ENCODE measurements at regions not wholly inside any gene's neighbourhood (a gene's known extent, or its start where the extent isn't known, plus 50 kb on each side); places are given as distances from the start of the nearest gene placed in this dataset.
A peak's percentile ranks its signal among the peaks of the same experiment; 100 is the strongest.

GRCh38 chr12:33706927-33707326 is 267.3 kb upstream of the SYT10 start:
- DNase-seq (ENCODE audit: low spot score) = no peak
- Histone ChIP-seq H2AK5ac (ENCODE audit: low read depth, low read length) (no peak overlapping the region), H3K4me3 (ENCODE audit: low read length in 2 of 2) (no peak overlapping the region), H4K91ac (ENCODE audit: low read depth, low read length, poor library complexity) (no peak overlapping the region), H3K4me1 (ENCODE audit: control insufficient read depth in 2 of 2, insufficient read depth in 1 of 2, low read depth in 1 of 2, low read length in 2 of 2) (no peaks in the 10 kb centered on the region), H2AFZ (ENCODE audit: low read length) (peak overlapping the region; percentile 36), H3K18ac (ENCODE audit: low read length) (no peak overlapping the region), H3K79me1 (ENCODE audit: low read depth, low read length) (no peaks in the 10 kb centered on the region), H3K14ac (ENCODE audit: low read length) (no peak overlapping the region), H2BK5ac (ENCODE audit: low read length) (no peak overlapping the region), H2BK12ac (ENCODE audit: low read length) (no peak overlapping the region), H3K27me3 (ENCODE audit: control insufficient read depth in 3 of 3, insufficient read depth in 3 of 3, low read depth in 1 of 3, low read length in 3 of 3) (no peaks in the 10 kb centered on the region), H4K8ac (ENCODE audit: low read depth, low read length) (no peak overlapping the region), H3K27ac (replicated peaks; ENCODE audit: low read length) (no peak overlapping the region), H3K4me2 (ENCODE audit: insufficient read depth, low read length, poor library complexity, severe bottlenecking) (no peak overlapping the region), H3K4ac (ENCODE audit: low read length) (no peak overlapping the region), H3K9me3 (replicated peaks in 1 of 2; ENCODE audit: control insufficient read depth in 2 of 2, insufficient read depth in 1 of 2, low read depth in 1 of 2, low read length in 2 of 2) (no peaks in the 10 kb centered on the region), H3K23ac (ENCODE audit: low read depth, low read length, poor library complexity) (no peak overlapping the region), H3K36me3 (replicated peaks in 1 of 2; ENCODE audit: control insufficient read depth in 2 of 2, insufficient read depth in 2 of 2, low read length in 2 of 2) (no peaks in the 10 kb centered on the region), H2BK15ac (ENCODE audit: low read length) (no peak overlapping the region), H3K9ac (ENCODE audit: low read depth, low read length, poor library complexity) (no peak overlapping the region), H2BK120ac (ENCODE audit: low read depth, low read length) (no peak overlapping the region)
- no CpG with 5 or more reads among the region's 1 CpG for WGBS, 2 donors (ENCODE audit: extremely low coverage in 2 of 2, insufficient read length in 2 of 2, insufficient replicate concordance in 1 of 2)

- Histone ChIP-seq H3K4me2 (ENCODE audit: insufficient read depth, low read length, poor library complexity, severe bottlenecking) (no peak overlapping the region), H4K91ac (ENCODE audit: low read depth, low read length, poor library complexity) (no peak overlapping the region), H3K4me3 (ENCODE audit: low read length in 2 of 2) (no peak overlapping the region), H3K23ac (ENCODE audit: low read depth, low read length, poor library complexity) (no peak overlapping the region), H3K27ac (replicated peaks; ENCODE audit: low read length) (no peak overlapping the region), H3K14ac (ENCODE audit: low read length) (no peak overlapping the region), H2BK15ac (ENCODE audit: low read length) (no peak overlapping the region), H3K4ac (ENCODE audit: low read length) (no peak overlapping the region), H3K18ac (ENCODE audit: low read length) (no peak overlapping the region), H3K4me1 (ENCODE audit: control insufficient read depth in 2 of 2, insufficient read depth in 1 of 2, low read depth in 1 of 2, low read length in 2 of 2) (no peaks in the 10 kb centered on the region), H3K9ac (ENCODE audit: low read depth, low read length, poor library complexity) (no peak overlapping the region), H3K79me1 (ENCODE audit: low read depth, low read length) (no peaks in the 10 kb centered on the region), H2BK120ac (ENCODE audit: low read depth, low read length) (no peak overlapping the region), H4K8ac (ENCODE audit: low read depth, low read length) (no peak overlapping the region), H3K9me3 (replicated peaks in 1 of 2; ENCODE audit: control insufficient read depth in 2 of 2, insufficient read depth in 1 of 2, low read depth in 1 of 2, low read length in 2 of 2) (no peaks in the 10 kb centered on the region), H2BK5ac (ENCODE audit: low read length) (no peak overlapping the region), H3K27me3 (ENCODE audit: control insufficient read depth in 3 of 3, insufficient read depth in 3 of 3, low read depth in 1 of 3, low read length in 3 of 3) (no peaks in the 10 kb centered on the region), H3K36me3 (replicated peaks in 1 of 2; ENCODE audit: control insufficient read depth in 2 of 2, insufficient read depth in 2 of 2, low read length in 2 of 2) (no peaks in the 10 kb centered on the region), H2AFZ (ENCODE audit: low read length) (no peak overlapping the region), H2BK12ac (ENCODE audit: low read length) (no peak overlapping the region), H2AK5ac (ENCODE audit: low read depth, low read length) (no peak overlapping the region)
- DNase-seq (ENCODE audit: low spot score) = no peak
- no CpG with 5 or more reads among the region's 3 CpGs for WGBS, 2 donors (ENCODE audit: extremely low coverage in 2 of 2, insufficient read length in 2 of 2, insufficient replicate concordance in 1 of 2)
Observed at GRCh38 chr12:33708935-33709334, 269.3 kb upstream of the SYT10 start.

- Histone ChIP-seq H3K4me2 (ENCODE audit: insufficient read depth, low read length, poor library complexity, severe bottlenecking) (no peak overlapping the region), H2BK12ac (ENCODE audit: low read length) (no peak overlapping the region), H2BK120ac (ENCODE audit: low read depth, low read length) (no peak overlapping the region), H3K27me3 (ENCODE audit: control insufficient read depth in 3 of 3, insufficient read depth in 3 of 3, low read depth in 1 of 3, low read length in 3 of 3) (no peaks in the 10 kb centered on the region), H3K9me3 (replicated peaks in 1 of 2; ENCODE audit: control insufficient read depth in 2 of 2, insufficient read depth in 1 of 2, low read depth in 1 of 2, low read length in 2 of 2) (no peaks in the 10 kb centered on the region), H2BK5ac (ENCODE audit: low read length) (no peak overlapping the region), H3K36me3 (replicated peaks in 1 of 2; ENCODE audit: control insufficient read depth in 2 of 2, insufficient read depth in 2 of 2, low read length in 2 of 2) (no peaks in the 10 kb centered on the region), H3K9ac (ENCODE audit: low read depth, low read length, poor library complexity) (no peak overlapping the region), H3K23ac (ENCODE audit: low read depth, low read length, poor library complexity) (no peak overlapping the region), H2AFZ (ENCODE audit: low read length) (no peak overlapping the region), H2AK5ac (ENCODE audit: low read depth, low read length) (no peak overlapping the region), H3K27ac (replicated peaks; ENCODE audit: low read length) (no peak overlapping the region), H3K4me1 (ENCODE audit: control insufficient read depth in 2 of 2, insufficient read depth in 1 of 2, low read depth in 1 of 2, low read length in 2 of 2) (no peaks in the 10 kb centered on the region), H2BK15ac (ENCODE audit: low read length) (no peak overlapping the region), H3K14ac (ENCODE audit: low read length) (no peak overlapping the region), H4K91ac (ENCODE audit: low read depth, low read length, poor library complexity) (no peak overlapping the region), H3K18ac (ENCODE audit: low read length) (no peak overlapping the region), H4K8ac (ENCODE audit: low read depth, low read length) (no peak overlapping the region), H3K4me3 (ENCODE audit: low read length in 2 of 2) (no peak overlapping the region), H3K79me1 (ENCODE audit: low read depth, low read length) (no peaks in the 10 kb centered on the region), H3K4ac (ENCODE audit: low read length) (no peak overlapping the region)
- DNase-seq (ENCODE audit: low spot score) = no peak
- no CpG with 5 or more reads among the region's 2 CpGs for WGBS, 2 donors (ENCODE audit: extremely low coverage in 2 of 2, insufficient read length in 2 of 2, insufficient replicate concordance in 1 of 2)
Observed at GRCh38 chr12:33710548-33710947, 270.9 kb upstream of the SYT10 start.

- Histone ChIP-seq H2AFZ (ENCODE audit: low read length) (no peak overlapping the region), H3K23ac (ENCODE audit: low read depth, low read length, poor library complexity) (no peak overlapping the region), H2BK15ac (ENCODE audit: low read length) (no peak overlapping the region), H3K4me1 (ENCODE audit: control insufficient read depth in 2 of 2, insufficient read depth in 1 of 2, low read depth in 1 of 2, low read length in 2 of 2) (no peaks in the 10 kb centered on the region), H2BK120ac (ENCODE audit: low read depth, low read length) (no peak overlapping the region), H3K4me2 (ENCODE audit: insufficient read depth, low read length, poor library complexity, severe bottlenecking) (no peak overlapping the region), H4K91ac (ENCODE audit: low read depth, low read length, poor library complexity) (no peak overlapping the region), H3K9ac (ENCODE audit: low read depth, low read length, poor library complexity) (no peak overlapping the region), H2AK5ac (ENCODE audit: low read depth, low read length) (no peak overlapping the region), H3K4ac (ENCODE audit: low read length) (no peak overlapping the region), H4K8ac (ENCODE audit: low read depth, low read length) (no peak overlapping the region), H3K9me3 (replicated peaks in 1 of 2; ENCODE audit: control insufficient read depth in 2 of 2, insufficient read depth in 1 of 2, low read depth in 1 of 2, low read length in 2 of 2) (peaks cover 0 to 1% of the 10 kb centered on the region in 2 donors), H2BK12ac (ENCODE audit: low read length) (no peak overlapping the region), H3K27me3 (ENCODE audit: control insufficient read depth in 3 of 3, insufficient read depth in 3 of 3, low read depth in 1 of 3, low read length in 3 of 3) (no peaks in the 10 kb centered on the region), H3K4me3 (ENCODE audit: low read length in 2 of 2) (no peak overlapping the region), H3K18ac (ENCODE audit: low read length) (no peak overlapping the region), H3K14ac (ENCODE audit: low read length) (no peak overlapping the region), H3K36me3 (replicated peaks in 1 of 2; ENCODE audit: control insufficient read depth in 2 of 2, insufficient read depth in 2 of 2, low read length in 2 of 2) (no peaks in the 10 kb centered on the region), H3K27ac (replicated peaks; ENCODE audit: low read length) (no peak overlapping the region), H3K79me1 (ENCODE audit: low read depth, low read length) (no peaks in the 10 kb centered on the region), H2BK5ac (ENCODE audit: low read length) (no peak overlapping the region)
- no CpG with 5 or more reads among the region's 2 CpGs for WGBS, 2 donors (ENCODE audit: extremely low coverage in 2 of 2, insufficient read length in 2 of 2, insufficient replicate concordance in 1 of 2)
- no peak for DNase-seq (ENCODE audit: low spot score)
Observed at GRCh38 chr12:33718631-33719030, 279.0 kb upstream of the SYT10 start.

All from neuronal stem cell (in vitro differentiated cells).